ENCODE measurements at regions not wholly inside any gene's neighbourhood (a gene's known extent, or its start where the extent isn't known, plus 50 kb on each side); places are given as distances from the start of the nearest gene placed in this dataset.

- H3K27me3 ChIP-seq (ENCODE audit: control insufficient read depth, insufficient read depth, low read length), result peaks cover 7% of the 10 kb centered on the region
- no peak overlapping the region for H3K4me3 ChIP-seq (ENCODE audit: low read length)
- H3K9ac ChIP-seq (ENCODE audit: low read depth, low read length), result no peak overlapping the region
- H3K4me2 ChIP-seq (ENCODE audit: low read length), result no peak overlapping the region
- H3K4me1 ChIP-seq (ENCODE audit: control insufficient read depth, insufficient read depth, low read length), result no peaks in the 10 kb centered on the region
- H3K36me3 ChIP-seq (ENCODE audit: insufficient read depth, low read length), result no peaks in the 10 kb centered on the region
- no peaks in the 10 kb centered on the region for H3K9me3 ChIP-seq (replicated peaks; ENCODE audit: low read length)
These were observed 77.6 kb upstream of the FRMD4B start for GRCh38 chr3:69463531-69463930.

GRCh38 chr3:69462826-69463100, 76.9 kb upstream of the FRMD4B start:
- no peak overlapping the region for H3K4me3 ChIP-seq (ENCODE audit: low read length)
- H3K4me2 ChIP-seq (ENCODE audit: low read length), result no peak overlapping the region
- H3K9ac ChIP-seq (ENCODE audit: low read depth, low read length), result no peak overlapping the region
- H3K4me1 ChIP-seq (ENCODE audit: control insufficient read depth, insufficient read depth, low read length), result no peaks in the 10 kb centered on the region
- H3K27me3 ChIP-seq (ENCODE audit: control insufficient read depth, insufficient read depth, low read length), result peaks cover 8% of the 10 kb centered on the region
- H3K36me3 ChIP-seq (ENCODE audit: insufficient read depth, low read length), result no peaks in the 10 kb centered on the region
- no peaks in the 10 kb centered on the region for H3K9me3 ChIP-seq (replicated peaks; ENCODE audit: low read length)

- H3K9me3 ChIP-seq (replicated peaks; ENCODE audit: low read length), result no peaks in the 10 kb centered on the region
- peaks cover 9% of the 10 kb centered on the region for H3K27me3 ChIP-seq (ENCODE audit: control insufficient read depth, insufficient read depth, low read length)
- no peaks in the 10 kb centered on the region for H3K36me3 ChIP-seq (ENCODE audit: insufficient read depth, low read length)
- H3K4me1 ChIP-seq (ENCODE audit: control insufficient read depth, insufficient read depth, low read length), result no peaks in the 10 kb centered on the region
- H3K9ac ChIP-seq (ENCODE audit: low read depth, low read length), result no peak overlapping the region
- no peak overlapping the region for H3K4me2 ChIP-seq (ENCODE audit: low read length)
- no peak overlapping the region for H3K4me3 ChIP-seq (ENCODE audit: low read length)
These were observed 76.3 kb upstream of the FRMD4B start for GRCh38 chr3:69462022-69462825.

GRCh38 chr3:69460034-69460433, 74.1 kb upstream of the FRMD4B start:
- no peak overlapping the region for H3K4me2 ChIP-seq (ENCODE audit: low read length)
- no peaks in the 10 kb centered on the region for H3K36me3 ChIP-seq (ENCODE audit: insufficient read depth, low read length)
- no peaks in the 10 kb centered on the region for H3K9me3 ChIP-seq (replicated peaks; ENCODE audit: low read length)
- H3K4me1 ChIP-seq (ENCODE audit: control insufficient read depth, insufficient read depth, low read length), result no peaks in the 10 kb centered on the region
- no peak overlapping the region for H3K4me3 ChIP-seq (ENCODE audit: low read length)
- H3K27me3 ChIP-seq (ENCODE audit: control insufficient read depth, insufficient read depth, low read length), result peaks cover 9% of the 10 kb centered on the region
- no peak overlapping the region for H3K9ac ChIP-seq (ENCODE audit: low read depth, low read length)

- H3K9ac ChIP-seq (ENCODE audit: low read depth, low read length), result no peak overlapping the region
- no peaks in the 10 kb centered on the region for H3K36me3 ChIP-seq (ENCODE audit: insufficient read depth, low read length)
- H3K4me2 ChIP-seq (ENCODE audit: low read length), result no peak overlapping the region
- peaks cover 9% of the 10 kb centered on the region for H3K27me3 ChIP-seq (ENCODE audit: control insufficient read depth, insufficient read depth, low read length)
- no peak overlapping the region for H3K4me3 ChIP-seq (ENCODE audit: low read length)
- H3K9me3 ChIP-seq (replicated peaks; ENCODE audit: low read length), result no peaks in the 10 kb centered on the region
- no peaks in the 10 kb centered on the region for H3K4me1 ChIP-seq (ENCODE audit: control insufficient read depth, insufficient read depth, low read length)
These were observed 73.0 kb upstream of the FRMD4B start for GRCh38 chr3:69458803-69459365.

GRCh38 chr3:69456631-69457030, 70.7 kb upstream of the FRMD4B start:
- H3K9me3 ChIP-seq (replicated peaks; ENCODE audit: low read length), result no peaks in the 10 kb centered on the region
- no peaks in the 10 kb centered on the region for H3K36me3 ChIP-seq (ENCODE audit: insufficient read depth, low read length)
- no peak overlapping the region for H3K4me3 ChIP-seq (ENCODE audit: low read length)
- no peaks in the 10 kb centered on the region for H3K4me1 ChIP-seq (ENCODE audit: control insufficient read depth, insufficient read depth, low read length)
- H3K27me3 ChIP-seq (ENCODE audit: control insufficient read depth, insufficient read depth, low read length), result peaks cover 6% of the 10 kb centered on the region
- no peak overlapping the region for H3K9ac ChIP-seq (ENCODE audit: low read depth, low read length)
- H3K4me2 ChIP-seq (ENCODE audit: low read length), result no peak overlapping the region

GRCh38 chr3:69454204-69454787, 68.4 kb upstream of the FRMD4B start:
- H3K27me3 ChIP-seq (ENCODE audit: control insufficient read depth, insufficient read depth, low read length), result peaks cover 6% of the 10 kb centered on the region
- H3K4me1 ChIP-seq (ENCODE audit: control insufficient read depth, insufficient read depth, low read length), result no peaks in the 10 kb centered on the region
- H3K9ac ChIP-seq (ENCODE audit: low read depth, low read length), result no peak overlapping the region
- no peak overlapping the region for H3K4me2 ChIP-seq (ENCODE audit: low read length)
- no peak overlapping the region for H3K4me3 ChIP-seq (ENCODE audit: low read length)
- no peaks in the 10 kb centered on the region for H3K36me3 ChIP-seq (ENCODE audit: insufficient read depth, low read length)
- no peaks in the 10 kb centered on the region for H3K9me3 ChIP-seq (replicated peaks; ENCODE audit: low read length)

GRCh38 chr3:69452295-69452694, 66.4 kb upstream of the FRMD4B start:
- Histone ChIP-seq H3K4me3 (ENCODE audit: low read length) (no peak overlapping the region), H3K4me1 (ENCODE audit: control insufficient read depth, insufficient read depth, low read length) (no peaks in the 10 kb centered on the region), H3K27me3 (ENCODE audit: control insufficient read depth, insufficient read depth, low read length) (no peaks in the 10 kb centered on the region), H3K36me3 (ENCODE audit: insufficient read depth, low read length) (no peaks in the 10 kb centered on the region), H3K9ac (ENCODE audit: low read depth, low read length) (no peak overlapping the region), H3K9me3 (replicated peaks; ENCODE audit: low read length) (no peaks in the 10 kb centered on the region), H3K4me2 (ENCODE audit: low read length) (no peak overlapping the region)

- Histone ChIP-seq H3K4me3 (ENCODE audit: low read length) (no peak overlapping the region), H3K4me1 (ENCODE audit: control insufficient read depth, insufficient read depth, low read length) (no peaks in the 10 kb centered on the region), H3K27me3 (ENCODE audit: control insufficient read depth, insufficient read depth, low read length) (no peaks in the 10 kb centered on the region), H3K4me2 (ENCODE audit: low read length) (no peak overlapping the region), H3K36me3 (ENCODE audit: insufficient read depth, low read length) (no peaks in the 10 kb centered on the region), H3K9ac (ENCODE audit: low read depth, low read length) (no peak overlapping the region), H3K9me3 (replicated peaks; ENCODE audit: low read length) (no peaks in the 10 kb centered on the region)
These were observed 65.7 kb upstream of the FRMD4B start for GRCh38 chr3:69451594-69451993.

- peaks cover 8% of the 10 kb centered on the region for H3K4me1 ChIP-seq (ENCODE audit: control insufficient read depth, insufficient read depth, low read length)
These were observed 63.0 kb upstream of the FRMD4B start for GRCh38 chr3:69448877-69449276.

GRCh38 chr3:69446402-69447072, 60.6 kb upstream of the FRMD4B start:
- no peaks in the 10 kb centered on the region for H3K27me3 ChIP-seq (ENCODE audit: control insufficient read depth, insufficient read depth, low read length)
- no peak overlapping the region for H3K4me2 ChIP-seq (ENCODE audit: low read length)
- H3K4me1 ChIP-seq (ENCODE audit: control insufficient read depth, insufficient read depth, low read length), result peaks cover 8% of the 10 kb centered on the region
- H3K36me3 ChIP-seq (ENCODE audit: insufficient read depth, low read length), result no peaks in the 10 kb centered on the region
- no peak overlapping the region for H3K4me3 ChIP-seq (ENCODE audit: low read length)
- no peaks in the 10 kb centered on the region for H3K9me3 ChIP-seq (replicated peaks; ENCODE audit: low read length)
- H3K9ac ChIP-seq (ENCODE audit: low read depth, low read length), result no peak overlapping the region

More at GRCh38 chr3:69448877-69449276, 63.0 kb upstream of the FRMD4B start:
- H3K4me3 ChIP-seq (ENCODE audit: low read length), result no peak overlapping the region
- no peak overlapping the region for H3K4me2 ChIP-seq (ENCODE audit: low read length)
- no peaks in the 10 kb centered on the region for H3K36me3 ChIP-seq (ENCODE audit: insufficient read depth, low read length)
- no peaks in the 10 kb centered on the region for H3K27me3 ChIP-seq (ENCODE audit: control insufficient read depth, insufficient read depth, low read length)
- no peaks in the 10 kb centered on the region for H3K9me3 ChIP-seq (replicated peaks; ENCODE audit: low read length)
- H3K9ac ChIP-seq (ENCODE audit: low read depth, low read length), result no peak overlapping the region
